Vagina (tissue), 2 donors: ENCODE measurements at regions not wholly inside any gene's neighbourhood (a gene's known extent, or its start where the extent isn't known, plus 50 kb on each side); places are given as distances from the start of the nearest gene placed in this dataset.

Source experiments
- POLR2AphosphoS5 ChIP-seq, 2 donors: sonication (generic); formaldehyde crosslinking; IDR thresholded peaks; one replicate each; pipeline ENCODE4 v1.9.0; 2017; ENCODE audit warnings: antibody characterized with exemption in 2 of 2, mild to moderate bottlenecking in 2 of 2, low read depth in 1 of 2; ENCODE audit not compliant: insufficient read depth in 1 of 2
- TF ChIP-seq, protein P1 (sequence below), 3 experiments: fragments of 450-650 bp in 2 of 3; fragments of 200-600 bp in 1 of 3; sonication (generic) in 1 of 3; IDR thresholded peaks; one replicate each; pipeline ENCODE4 v1.5.1; 2017 to 2019; ENCODE audit warnings: antibody characterized with exemption in 3 of 3, mild to moderate bottlenecking in 2 of 3, moderate library complexity in 2 of 3

DNA sequence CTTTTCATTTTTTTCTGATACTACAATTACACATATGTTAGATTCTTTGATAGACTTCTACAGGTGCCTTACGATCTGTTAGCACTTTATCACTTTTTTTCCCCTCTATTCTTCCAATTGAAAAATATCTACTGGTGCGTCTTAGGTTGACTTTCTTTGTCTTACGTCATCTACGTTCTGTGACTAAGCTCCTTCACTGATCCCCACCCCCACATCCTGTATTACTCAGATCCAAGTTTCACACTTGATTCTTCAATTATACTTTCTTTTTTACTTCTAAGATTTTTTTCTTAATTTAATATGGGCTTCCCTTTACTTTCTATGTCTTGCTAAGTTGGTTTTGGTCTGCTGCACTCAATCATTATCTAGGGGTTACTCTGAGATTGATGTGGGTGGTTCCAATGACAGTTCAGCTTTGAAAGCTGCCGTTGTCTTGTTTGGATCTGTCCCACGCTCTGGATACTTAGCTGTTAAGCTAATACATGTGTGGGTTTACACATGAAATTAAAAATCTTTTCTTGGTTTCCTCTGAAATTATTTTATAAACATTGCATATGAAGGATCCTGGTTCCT lies 1321.1 kb downstream of the RAPGEF2 start:
- TF ChIP-seq, protein P1, sequence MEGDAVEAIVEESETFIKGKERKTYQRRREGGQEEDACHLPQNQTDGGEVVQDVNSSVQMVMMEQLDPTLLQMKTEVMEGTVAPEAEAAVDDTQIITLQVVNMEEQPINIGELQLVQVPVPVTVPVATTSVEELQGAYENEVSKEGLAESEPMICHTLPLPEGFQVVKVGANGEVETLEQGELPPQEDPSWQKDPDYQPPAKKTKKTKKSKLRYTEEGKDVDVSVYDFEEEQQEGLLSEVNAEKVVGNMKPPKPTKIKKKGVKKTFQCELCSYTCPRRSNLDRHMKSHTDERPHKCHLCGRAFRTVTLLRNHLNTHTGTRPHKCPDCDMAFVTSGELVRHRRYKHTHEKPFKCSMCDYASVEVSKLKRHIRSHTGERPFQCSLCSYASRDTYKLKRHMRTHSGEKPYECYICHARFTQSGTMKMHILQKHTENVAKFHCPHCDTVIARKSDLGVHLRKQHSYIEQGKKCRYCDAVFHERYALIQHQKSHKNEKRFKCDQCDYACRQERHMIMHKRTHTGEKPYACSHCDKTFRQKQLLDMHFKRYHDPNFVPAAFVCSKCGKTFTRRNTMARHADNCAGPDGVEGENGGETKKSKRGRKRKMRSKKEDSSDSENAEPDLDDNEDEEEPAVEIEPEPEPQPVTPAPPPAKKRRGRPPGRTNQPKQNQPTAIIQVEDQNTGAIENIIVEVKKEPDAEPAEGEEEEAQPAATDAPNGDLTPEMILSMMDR (IDR thresholded peaks at IDR 0.05), result no peak
- TF ChIP-seq POLR2AphosphoS5 (IDR thresholded peaks at IDR 0.05; ENCODE audit: insufficient read depth in 1 of 2, low read depth in 1 of 2), result no peak
